ENCODE measurements at regions not wholly inside any gene's neighbourhood (a gene's known extent, or its start where the extent isn't known, plus 50 kb on each side); places are given as distances from the start of the nearest gene placed in this dataset.

DNA sequence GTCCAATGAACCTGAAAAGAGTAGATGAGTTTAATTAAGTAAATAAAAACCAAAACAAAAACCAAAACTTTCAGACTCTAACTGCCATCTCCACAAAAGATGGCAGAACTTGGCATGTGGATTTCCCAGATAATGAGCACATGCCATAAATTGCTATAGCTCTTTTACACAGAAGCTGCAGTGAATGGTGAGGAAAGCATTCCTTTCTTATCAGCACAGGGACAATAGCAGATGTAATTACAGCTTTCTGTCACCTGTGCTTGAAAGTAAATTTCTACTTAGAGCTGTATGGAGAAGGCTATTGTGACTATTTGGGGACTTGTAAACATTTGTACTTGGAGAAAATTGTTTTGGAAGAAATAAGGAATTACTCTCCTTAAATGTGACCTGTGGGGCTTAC is 378.4 kb downstream of the RPRM start:
- TF ChIP-seq, protein P1, sequence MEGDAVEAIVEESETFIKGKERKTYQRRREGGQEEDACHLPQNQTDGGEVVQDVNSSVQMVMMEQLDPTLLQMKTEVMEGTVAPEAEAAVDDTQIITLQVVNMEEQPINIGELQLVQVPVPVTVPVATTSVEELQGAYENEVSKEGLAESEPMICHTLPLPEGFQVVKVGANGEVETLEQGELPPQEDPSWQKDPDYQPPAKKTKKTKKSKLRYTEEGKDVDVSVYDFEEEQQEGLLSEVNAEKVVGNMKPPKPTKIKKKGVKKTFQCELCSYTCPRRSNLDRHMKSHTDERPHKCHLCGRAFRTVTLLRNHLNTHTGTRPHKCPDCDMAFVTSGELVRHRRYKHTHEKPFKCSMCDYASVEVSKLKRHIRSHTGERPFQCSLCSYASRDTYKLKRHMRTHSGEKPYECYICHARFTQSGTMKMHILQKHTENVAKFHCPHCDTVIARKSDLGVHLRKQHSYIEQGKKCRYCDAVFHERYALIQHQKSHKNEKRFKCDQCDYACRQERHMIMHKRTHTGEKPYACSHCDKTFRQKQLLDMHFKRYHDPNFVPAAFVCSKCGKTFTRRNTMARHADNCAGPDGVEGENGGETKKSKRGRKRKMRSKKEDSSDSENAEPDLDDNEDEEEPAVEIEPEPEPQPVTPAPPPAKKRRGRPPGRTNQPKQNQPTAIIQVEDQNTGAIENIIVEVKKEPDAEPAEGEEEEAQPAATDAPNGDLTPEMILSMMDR (IDR thresholded peaks at IDR 0.05; ENCODE audit: borderline replicate concordance, extremely low read depth, low read length, poor library complexity, severe bottlenecking) = no peak
- TF ChIP-seq EZH2 (IDR thresholded peaks at IDR 0.05; ENCODE audit: borderline replicate concordance, low read depth, low read length, severe bottlenecking) = no peak

All from DND-41 (cell line).